IPS-15b (cell line): ENCODE measurements at regions not wholly inside any gene's neighbourhood (a gene's known extent, or its start where the extent isn't known, plus 50 kb on each side); places are given as distances from the start of the nearest gene placed in this dataset.

Source experiments
- H3K27me3 ChIP-seq: one replicate; pipeline ENCODE4 v1.6.1; 2013; ENCODE audit warnings: low read length; ENCODE audit not compliant: control insufficient read depth, insufficient read depth
- H3K36me3 ChIP-seq: one replicate; pipeline ENCODE4 v1.6.1; 2013; ENCODE audit warnings: low read length; ENCODE audit not compliant: control insufficient read depth, insufficient read depth
- H3K4me1 ChIP-seq: one replicate; pipeline ENCODE4 v1.6.1; 2013; ENCODE audit warnings: mild to moderate bottlenecking, low read length; ENCODE audit not compliant: control insufficient read depth, insufficient read depth
- H3K4me3 ChIP-seq: one replicate; pipeline ENCODE4 v1.5.1; 2013; ENCODE audit warnings: low read depth, low read length
- H3K9ac ChIP-seq: one replicate; pipeline ENCODE4 v1.6.1; 2013; ENCODE audit warnings: low read depth, mild to moderate bottlenecking, low read length
- H3K9me3 ChIP-seq: one replicate; pipeline ENCODE4 v1.6.1; 2013; ENCODE audit warnings: mild to moderate bottlenecking, low read length; ENCODE audit not compliant: control insufficient read depth, insufficient read depth

DNA sequence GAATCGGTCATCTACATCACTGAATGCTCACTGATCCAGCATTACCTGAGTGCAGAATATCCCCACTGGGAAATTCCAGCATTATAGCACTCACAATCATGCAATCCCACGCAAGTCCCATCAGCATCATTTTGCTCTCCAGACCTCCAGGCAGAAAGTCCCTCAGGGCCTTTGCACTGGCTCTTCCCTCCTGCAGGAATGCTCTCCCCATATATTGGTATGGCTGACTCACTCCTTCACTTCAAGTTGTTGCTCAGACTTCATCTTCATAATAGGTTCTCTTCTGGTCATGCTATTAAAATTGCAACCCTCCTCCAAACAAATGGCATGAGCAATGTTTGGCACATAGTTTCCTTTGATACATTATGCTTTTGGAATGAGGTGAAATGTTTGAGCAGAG, 64.7 kb upstream of the CELF4 start:
- no peaks in the 10 kb centered on the region for H3K27me3 ChIP-seq
- no peaks in the 10 kb centered on the region for H3K4me1 ChIP-seq
- no peaks in the 10 kb centered on the region for H3K9me3 ChIP-seq
- no peak overlapping the region for H3K4me3 ChIP-seq
- no peaks in the 10 kb centered on the region for H3K36me3 ChIP-seq
- no peak overlapping the region for H3K9ac ChIP-seq

DNA sequence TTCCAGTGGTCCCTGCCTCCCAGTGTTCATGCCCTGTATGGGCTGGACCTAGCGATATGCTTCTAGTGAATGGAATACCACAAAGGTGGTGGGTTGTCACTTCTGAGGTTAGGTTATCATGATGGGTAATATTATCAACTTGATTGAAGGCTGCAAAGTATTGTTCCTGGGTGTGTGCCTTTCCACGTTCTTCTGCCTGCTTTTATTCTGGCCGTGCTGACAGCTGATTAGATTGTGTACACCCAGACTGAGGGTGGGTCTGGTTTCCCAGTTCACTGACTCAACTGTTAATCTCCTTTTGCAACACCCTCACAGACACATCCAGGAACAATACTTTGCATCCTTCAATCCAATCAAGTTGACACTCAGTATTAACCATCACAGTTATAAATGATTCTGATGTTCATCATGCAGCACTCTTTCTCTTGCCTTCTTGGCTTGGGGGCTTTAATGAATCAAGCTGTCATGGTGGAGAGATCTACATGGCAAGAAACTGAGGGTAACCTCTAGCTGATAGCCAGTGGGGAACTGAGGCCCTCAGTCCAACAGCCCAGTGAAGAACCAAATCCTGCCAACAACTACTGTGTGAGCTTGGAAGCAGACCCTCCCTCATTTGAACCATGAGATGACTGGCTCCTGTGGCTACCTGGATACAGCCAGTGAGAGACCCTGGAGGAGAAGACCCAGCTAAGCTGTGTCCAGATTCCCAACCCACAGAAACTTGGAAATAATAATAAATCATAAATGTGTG, 63.0 kb upstream of the CELF4 start:
- H3K9ac ChIP-seq, result no peak overlapping the region
- H3K36me3 ChIP-seq, result no peaks in the 10 kb centered on the region
- no peaks in the 10 kb centered on the region for H3K9me3 ChIP-seq

DNA sequence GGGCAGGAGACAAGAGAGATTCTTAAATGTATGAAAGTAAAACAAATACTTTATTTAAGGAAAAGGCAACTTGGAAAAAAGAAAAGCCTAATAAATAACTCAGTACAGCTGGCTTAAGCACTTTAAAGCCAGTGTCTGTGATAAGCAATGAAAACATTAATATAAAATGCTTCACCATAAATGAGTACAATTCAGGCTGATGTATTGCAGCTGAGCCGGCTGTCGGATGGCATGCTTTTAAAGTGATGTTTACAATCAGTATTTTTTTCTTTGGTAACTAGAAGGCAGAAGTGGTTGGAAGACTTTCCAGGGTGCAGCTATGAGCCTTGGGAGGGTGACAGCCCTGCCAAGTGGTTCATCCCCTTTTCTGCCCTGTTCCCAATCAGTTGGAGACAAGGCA, 58.7 kb upstream of the CELF4 start:
- Histone ChIP-seq H3K36me3 (no peaks in the 10 kb centered on the region), H3K9ac (no peak overlapping the region), H3K4me1 (peaks cover 5% of the 10 kb centered on the region), H3K4me3 (no peak overlapping the region), H3K9me3 (no peaks in the 10 kb centered on the region), H3K27me3 (no peaks in the 10 kb centered on the region)

More for the DNA sequence above, 63.0 kb upstream of the CELF4 start:
- Histone ChIP-seq H3K27me3 (no peaks in the 10 kb centered on the region), H3K4me1 (no peaks in the 10 kb centered on the region), H3K4me3 (no peak overlapping the region)

DNA sequence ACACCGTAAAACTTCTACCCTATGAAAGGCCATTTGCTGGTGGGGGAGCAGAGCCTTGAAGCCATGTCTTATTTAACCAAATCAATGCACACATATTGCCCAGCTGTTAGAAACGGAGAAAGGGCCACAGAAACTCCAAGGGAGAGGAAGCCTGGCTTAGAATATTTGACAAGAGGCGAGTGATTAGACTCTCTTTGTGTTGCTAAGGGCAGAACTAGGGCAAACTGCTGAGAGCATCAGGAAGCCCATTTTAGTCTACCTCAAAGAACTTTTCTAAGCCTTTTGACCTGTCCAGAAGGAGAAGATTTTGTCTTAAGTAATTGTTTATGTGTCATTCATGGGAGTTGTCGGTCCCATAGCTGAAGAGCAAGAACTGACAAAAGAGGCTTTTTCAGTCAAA, 54.4 kb upstream of the CELF4 start:
- no peak overlapping the region for H3K9ac ChIP-seq
- H3K4me3 ChIP-seq, result no peak overlapping the region
- H3K27me3 ChIP-seq, result no peaks in the 10 kb centered on the region
- H3K36me3 ChIP-seq, result no peaks in the 10 kb centered on the region
- no peaks in the 10 kb centered on the region for H3K9me3 ChIP-seq
- H3K4me1 ChIP-seq, result peaks cover 5% of the 10 kb centered on the region

DNA sequence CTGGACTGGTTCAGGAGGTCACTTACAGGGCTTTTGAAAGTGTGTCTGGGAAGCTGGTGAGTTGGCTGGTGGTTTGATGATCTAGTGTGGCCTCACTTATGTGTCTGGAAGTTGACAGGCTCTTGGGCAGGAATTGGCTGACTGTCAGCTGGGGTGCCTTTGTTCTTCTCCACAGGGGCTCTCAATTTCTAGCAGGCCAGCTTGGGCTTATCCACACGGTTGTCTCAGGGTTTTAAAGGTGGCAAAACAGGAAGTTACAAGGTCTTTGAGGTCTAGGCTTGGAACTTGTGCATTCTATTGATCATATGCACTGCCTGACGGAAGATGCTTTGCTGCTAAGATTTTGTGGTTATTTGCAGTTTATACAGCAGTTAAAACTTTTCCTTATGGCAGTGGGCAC, 52.0 kb upstream of the CELF4 start:
- H3K27me3 ChIP-seq, result peaks cover 2% of the 10 kb centered on the region
- no peak overlapping the region for H3K9ac ChIP-seq
- H3K4me3 ChIP-seq, result no peak overlapping the region
- H3K9me3 ChIP-seq, result no peaks in the 10 kb centered on the region
- H3K36me3 ChIP-seq, result no peaks in the 10 kb centered on the region
- peaks cover 5% of the 10 kb centered on the region for H3K4me1 ChIP-seq
